H7 (cell line): ENCODE measurements at regions not wholly inside any gene's neighbourhood (a gene's known extent, or its start where the extent isn't known, plus 50 kb on each side); places are given as distances from the start of the nearest gene placed in this dataset.
"Not testable (repeated sequence)": the region's sequence is repeated elsewhere in the genome, so short reads cannot be mapped to it uniquely, and the experiment has no call there.

Experiments used
- DNase-seq: peaks from one replicate; pipeline ENCODE4 v3.0.0; 2012
- H3K27me3 ChIP-seq: 2 replicates; pipeline ENCODE4 v1.6.0; 2011; ENCODE audit warnings: mild to moderate bottlenecking, low read length; ENCODE audit not compliant: control insufficient read depth, insufficient read depth
- H3K36me3 ChIP-seq: replicated peaks from 2 replicates; pipeline ENCODE4 v1.5.1; 2011; ENCODE audit warnings: low read length; ENCODE audit not compliant: control insufficient read depth, insufficient read depth
- H3K4me3 ChIP-seq: 2 replicates; pipeline ENCODE4 v1.5.1; 2011; ENCODE audit warnings: low read depth, mild to moderate bottlenecking, control low read depth, low read length, moderate library complexity; ENCODE audit not compliant: insufficient read depth

GRCh38 chr14:38012056-38012455 lies 195.6 kb upstream of the SSTR1 start:
- no peak for DNase-seq
- no peak overlapping the region for H3K4me3 ChIP-seq
- H3K27me3 ChIP-seq: no peaks in the 10 kb centered on the region
- H3K36me3 ChIP-seq: peaks cover 2% of the 10 kb centered on the region

DNA sequence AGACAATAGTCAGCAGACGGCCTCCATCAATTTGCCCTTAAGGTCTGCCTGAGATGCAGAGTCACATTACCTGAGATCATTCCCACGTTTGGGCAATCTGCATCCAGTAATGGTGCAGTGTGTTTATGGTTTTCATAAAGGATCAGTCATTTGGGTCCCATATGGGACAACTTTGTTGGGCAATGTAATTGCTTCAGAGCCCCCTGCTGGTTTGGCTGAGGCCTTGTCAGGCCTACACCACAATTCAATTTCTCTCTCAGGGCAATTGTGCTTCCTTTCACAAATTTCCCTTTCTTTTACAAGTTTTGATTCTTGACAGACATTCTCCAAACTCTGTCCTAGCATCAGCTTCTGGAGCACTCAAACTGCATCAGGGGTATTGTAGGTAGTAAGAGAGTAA lies 191.2 kb upstream of the SSTR1 start:
- no peaks in the 10 kb centered on the region for H3K27me3 ChIP-seq
- DNase-seq: no peak
- peaks cover 2% of the 10 kb centered on the region for H3K36me3 ChIP-seq
- H3K4me3 ChIP-seq: no peak overlapping the region

- DNase-seq: no peak
- H3K27me3 ChIP-seq: no peaks in the 10 kb centered on the region
- no peaks in the 10 kb centered on the region for H3K36me3 ChIP-seq
- H3K4me3 ChIP-seq: no peak overlapping the region
Measured at GRCh38 chr14:38021861-38022260, 185.8 kb upstream of the SSTR1 start.

DNA sequence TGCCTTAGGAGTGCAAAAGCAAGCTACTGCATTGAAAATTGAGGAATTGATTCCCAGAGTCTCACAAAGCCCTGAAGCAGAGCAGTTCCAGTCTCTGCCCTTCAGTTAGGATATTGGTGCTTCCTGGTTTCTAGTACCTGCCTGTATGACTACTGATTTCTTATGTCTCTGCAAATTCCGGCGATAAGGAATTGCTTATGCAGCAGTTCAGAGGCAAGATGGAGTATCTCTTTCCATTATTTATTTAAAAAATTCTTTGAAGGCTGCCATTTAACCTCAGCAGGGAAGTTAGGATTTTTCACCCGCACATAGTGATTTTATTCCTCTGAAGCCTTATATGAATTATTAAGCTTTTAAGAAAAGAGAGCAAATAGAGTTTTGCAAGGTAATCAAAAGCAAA lies 184.9 kb upstream of the SSTR1 start:
- Histone ChIP-seq H3K4me3 (no peak overlapping the region), H3K27me3 (no peaks in the 10 kb centered on the region), H3K36me3 (no peaks in the 10 kb centered on the region)
- no peak for DNase-seq

- H3K36me3 ChIP-seq: no peaks in the 10 kb centered on the region
- DNase-seq: no peak
- no peak overlapping the region for H3K4me3 ChIP-seq
- H3K27me3 ChIP-seq: no peaks in the 10 kb centered on the region
Measured at GRCh38 chr14:38038171-38038570, 169.5 kb upstream of the SSTR1 start.

DNA sequence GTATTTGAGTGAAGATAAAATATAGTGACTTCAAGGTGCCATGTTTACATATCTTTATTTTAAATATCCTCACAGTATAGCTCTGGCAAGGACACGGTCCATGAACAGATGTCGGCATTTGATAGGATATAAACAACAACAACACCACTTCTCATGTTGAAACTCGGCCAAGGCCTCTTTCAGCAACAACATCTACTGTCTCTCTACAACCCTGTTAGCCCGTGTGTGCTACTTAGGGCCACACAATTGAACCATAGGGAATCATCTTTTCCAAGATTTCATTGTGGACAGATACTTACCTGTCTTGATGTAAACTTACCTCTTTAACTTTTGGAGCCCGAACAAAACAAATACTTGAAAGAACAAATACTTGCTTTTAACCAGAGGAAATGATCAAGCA lies 168.7 kb upstream of the SSTR1 start:
- no peak for DNase-seq
- no peak overlapping the region for H3K4me3 ChIP-seq
- no peaks in the 10 kb centered on the region for H3K27me3 ChIP-seq
- no peaks in the 10 kb centered on the region for H3K36me3 ChIP-seq

GRCh38 chr14:38039496-38039895 lies 168.2 kb upstream of the SSTR1 start:
- Histone ChIP-seq H3K36me3 (no peaks in the 10 kb centered on the region), H3K27me3 (no peaks in the 10 kb centered on the region), H3K4me3 (no peak overlapping the region)
- no peak for DNase-seq

DNA sequence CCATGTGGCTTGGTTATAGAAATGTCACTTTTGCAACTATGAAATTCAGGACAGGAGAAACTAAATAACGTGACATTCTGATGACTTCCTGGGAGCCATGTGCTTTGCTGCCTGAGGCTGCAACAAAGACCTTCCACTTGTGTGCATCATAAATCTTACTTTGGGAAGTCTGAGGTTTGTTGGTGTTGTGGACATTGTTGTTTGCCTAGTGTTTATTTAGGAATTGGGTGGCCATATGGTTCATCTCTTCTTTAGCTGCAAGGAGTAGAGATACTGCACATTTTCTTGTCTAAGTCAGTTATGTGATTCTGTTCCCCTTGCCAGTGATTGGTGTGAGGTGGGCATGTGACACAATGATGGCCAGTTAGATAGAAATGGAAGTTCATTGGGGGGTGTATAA lies 167.3 kb upstream of the SSTR1 start:
- Histone ChIP-seq H3K36me3 (no peaks in the 10 kb centered on the region), H3K4me3 (no peak overlapping the region), H3K27me3 (no peaks in the 10 kb centered on the region)
- no peak for DNase-seq

DNA sequence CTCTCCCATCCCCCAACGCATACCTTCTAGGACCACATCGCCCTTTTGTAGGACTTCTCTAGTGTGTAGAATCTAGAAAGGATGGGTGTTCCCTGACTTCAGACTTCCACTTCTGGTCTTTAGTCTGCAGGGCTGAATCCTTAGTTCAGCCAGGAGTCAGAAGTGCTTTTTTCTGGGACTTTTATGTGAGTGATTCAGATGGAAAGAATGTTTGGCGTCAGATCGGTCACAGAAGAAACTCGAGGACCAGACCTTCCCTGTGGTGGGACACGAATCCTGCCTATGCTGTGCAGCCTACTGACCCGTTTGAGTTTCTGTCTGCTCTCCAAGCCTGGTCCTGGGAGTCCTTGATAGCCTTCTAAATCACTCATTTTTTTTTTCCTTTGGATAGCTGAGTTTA lies 165.4 kb upstream of the SSTR1 start:
- Histone ChIP-seq H3K27me3 (no peaks in the 10 kb centered on the region), H3K36me3 (no peaks in the 10 kb centered on the region), H3K4me3 (no peak overlapping the region)
- DNase-seq: no peak

- H3K27me3 ChIP-seq: no peaks in the 10 kb centered on the region
- no peak for DNase-seq
- H3K4me3 ChIP-seq: no peak overlapping the region
- H3K36me3 ChIP-seq: no peaks in the 10 kb centered on the region
Measured at GRCh38 chr14:38044710-38045109, 163.0 kb upstream of the SSTR1 start.

- H3K4me3 ChIP-seq: no peak overlapping the region
- H3K36me3 ChIP-seq: no peaks in the 10 kb centered on the region
- no peak for DNase-seq
- no peaks in the 10 kb centered on the region for H3K27me3 ChIP-seq
Measured at GRCh38 chr14:38045461-38045860, 162.2 kb upstream of the SSTR1 start.

DNA sequence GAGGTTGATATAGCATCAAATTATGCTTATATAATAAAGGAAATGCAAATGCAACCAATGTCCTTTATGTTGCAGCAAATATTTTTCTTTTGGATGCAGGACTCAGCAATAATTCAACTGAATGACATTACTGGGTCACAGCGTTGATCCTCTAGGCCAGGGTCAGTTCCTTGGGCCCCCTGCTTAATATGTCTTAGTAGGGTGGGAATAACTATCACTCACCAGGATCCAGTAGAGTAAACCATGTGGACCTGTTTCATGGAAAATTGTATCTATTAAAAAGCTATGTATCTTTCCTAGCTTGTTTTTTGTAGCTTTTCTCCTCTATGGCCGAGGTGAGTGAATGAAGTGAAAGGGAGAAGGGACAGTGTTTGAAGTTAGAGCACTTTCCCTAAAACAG lies 161.5 kb upstream of the SSTR1 start:
- Histone ChIP-seq H3K27me3 (no peaks in the 10 kb centered on the region), H3K36me3 (no peaks in the 10 kb centered on the region), H3K4me3 (no peak overlapping the region)
- DNase-seq: no peak

GRCh38 chr14:38047195-38047902 lies 160.4 kb upstream of the SSTR1 start:
- Histone ChIP-seq H3K27me3 (no peaks in the 10 kb centered on the region), H3K36me3 (no peaks in the 10 kb centered on the region), H3K4me3 (no peak overlapping the region)
- no peak for DNase-seq

- no peak for DNase-seq
- H3K4me3 ChIP-seq: no peak overlapping the region
- no peaks in the 10 kb centered on the region for H3K27me3 ChIP-seq
- H3K36me3 ChIP-seq: no peaks in the 10 kb centered on the region
Measured at GRCh38 chr14:38053666-38054065, 154.0 kb upstream of the SSTR1 start.

DNA sequence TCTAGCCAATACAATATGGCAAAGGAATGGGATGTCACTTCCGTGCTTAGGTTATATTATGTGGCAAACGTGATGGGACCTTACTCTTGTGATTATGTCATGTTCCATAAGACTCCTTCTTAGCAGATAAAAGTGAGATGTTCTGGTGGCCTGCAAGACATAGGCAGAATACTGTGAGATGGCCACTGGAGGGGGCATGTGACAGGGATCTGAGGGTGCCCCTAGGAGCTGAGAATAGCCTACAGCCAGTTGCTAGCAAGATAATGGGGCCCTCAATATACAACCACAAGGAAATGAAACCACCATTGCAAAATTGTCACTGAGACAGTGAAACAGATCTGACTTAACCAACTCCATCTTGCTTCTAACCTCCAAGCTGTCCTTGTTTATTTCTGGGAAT lies 151.4 kb upstream of the SSTR1 start:
- Histone ChIP-seq H3K27me3 (no peaks in the 10 kb centered on the region), H3K4me3 (no peak overlapping the region), H3K36me3 (no peaks in the 10 kb centered on the region)
- DNase-seq: no peak

DNA sequence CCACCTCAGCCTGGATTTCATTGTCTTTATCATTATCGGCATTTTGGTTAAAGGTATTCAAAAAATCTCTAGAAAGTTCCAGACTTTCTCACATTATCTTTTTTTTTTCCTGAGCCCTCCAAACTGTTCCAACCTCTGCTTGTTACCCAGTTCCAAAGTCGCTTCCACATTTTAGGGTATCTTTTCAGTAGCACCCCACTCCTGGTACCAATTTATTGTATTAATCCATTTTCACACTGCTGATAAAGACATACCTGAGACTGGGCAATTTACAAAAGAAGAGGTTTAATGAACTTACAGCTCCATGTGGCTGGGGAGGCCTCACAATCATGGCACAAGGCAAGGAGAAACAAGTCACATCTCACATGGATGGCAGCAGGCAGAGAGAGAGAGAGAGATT lies 145.5 kb upstream of the SSTR1 start:
- not testable (repeated sequence) for H3K4me3 ChIP-seq, H3K36me3 ChIP-seq, H3K27me3 ChIP-seq, DNase-seq
